ENCODE measurements at regions not wholly inside any gene's neighbourhood (a gene's known extent, or its start where the extent isn't known, plus 50 kb on each side); places are given as distances from the start of the nearest gene placed in this dataset.
A peak's percentile ranks its signal among the peaks of the same experiment; 100 is the strongest.

DNA sequence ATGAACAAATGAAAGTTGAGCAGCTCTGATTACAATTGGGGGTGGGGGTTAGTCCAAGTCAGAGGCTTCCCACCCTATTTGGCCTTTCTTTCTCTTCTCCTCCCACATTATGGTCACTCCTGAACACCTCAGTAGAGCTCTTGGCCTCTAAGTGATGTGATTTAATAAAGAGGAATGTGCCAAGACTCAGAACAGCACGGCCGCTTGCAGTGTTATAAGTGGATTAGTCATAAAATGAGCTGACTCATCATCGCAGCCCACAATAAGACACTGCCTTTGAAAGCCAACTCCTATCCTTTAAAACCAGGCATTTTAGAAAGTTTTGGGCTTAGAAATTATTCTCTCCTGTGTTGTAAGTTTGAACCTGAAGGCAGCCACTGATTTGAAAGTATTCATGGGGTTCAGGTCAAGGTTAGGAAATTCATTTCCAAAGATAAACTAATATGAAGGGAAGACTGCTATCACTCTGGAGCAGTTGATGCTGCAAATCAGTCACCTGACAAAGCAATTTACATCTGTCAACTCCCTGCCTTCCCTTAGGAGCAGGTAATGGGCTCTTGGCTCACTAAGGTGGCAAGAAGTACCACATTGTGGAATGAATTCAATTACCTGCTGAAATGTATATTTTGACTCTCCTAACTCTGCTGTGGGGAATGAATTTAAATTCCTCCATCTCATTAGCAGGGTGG, 283.6 kb upstream of the NMUR2 start:
- no peaks in the 10 kb centered on the region for H3K27me3 Mint-ChIP-seq (ENCODE audit: insufficient read depth)
- no peaks in the 10 kb centered on the region for H3K4me1 ChIP-seq (ENCODE audit: control insufficient read depth, insufficient read depth, low read length)
- H3K4me3 ChIP-seq (ENCODE audit: low read length), result no peak overlapping the region
- no peak overlapping the region for H3K9ac ChIP-seq (ENCODE audit: extremely low read depth, low read length, poor library complexity, severe bottlenecking)
- H3K9me3 ChIP-seq (ENCODE audit: control insufficient read depth, low read length), result peaks cover 48% of the 10 kb centered on the region
- peaks cover 4% of the 10 kb centered on the region for H3K4me1 Mint-ChIP-seq
- H3K36me3 ChIP-seq (ENCODE audit: control insufficient read depth, insufficient read depth, low read length), result no peaks in the 10 kb centered on the region
- TF ChIP-seq, protein P1, sequence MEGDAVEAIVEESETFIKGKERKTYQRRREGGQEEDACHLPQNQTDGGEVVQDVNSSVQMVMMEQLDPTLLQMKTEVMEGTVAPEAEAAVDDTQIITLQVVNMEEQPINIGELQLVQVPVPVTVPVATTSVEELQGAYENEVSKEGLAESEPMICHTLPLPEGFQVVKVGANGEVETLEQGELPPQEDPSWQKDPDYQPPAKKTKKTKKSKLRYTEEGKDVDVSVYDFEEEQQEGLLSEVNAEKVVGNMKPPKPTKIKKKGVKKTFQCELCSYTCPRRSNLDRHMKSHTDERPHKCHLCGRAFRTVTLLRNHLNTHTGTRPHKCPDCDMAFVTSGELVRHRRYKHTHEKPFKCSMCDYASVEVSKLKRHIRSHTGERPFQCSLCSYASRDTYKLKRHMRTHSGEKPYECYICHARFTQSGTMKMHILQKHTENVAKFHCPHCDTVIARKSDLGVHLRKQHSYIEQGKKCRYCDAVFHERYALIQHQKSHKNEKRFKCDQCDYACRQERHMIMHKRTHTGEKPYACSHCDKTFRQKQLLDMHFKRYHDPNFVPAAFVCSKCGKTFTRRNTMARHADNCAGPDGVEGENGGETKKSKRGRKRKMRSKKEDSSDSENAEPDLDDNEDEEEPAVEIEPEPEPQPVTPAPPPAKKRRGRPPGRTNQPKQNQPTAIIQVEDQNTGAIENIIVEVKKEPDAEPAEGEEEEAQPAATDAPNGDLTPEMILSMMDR (conservative IDR thresholded peaks at IDR 0.05), result no peak
- DNase-seq, result no peak
- H3K4me3 Mint-ChIP-seq, result no peak overlapping the region
- H3K27me3 ChIP-seq (ENCODE audit: control insufficient read depth, insufficient read depth, low read length, poor library complexity, severe bottlenecking), result no peaks in the 10 kb centered on the region
- no peak overlapping the region for H3K27ac ChIP-seq (ENCODE audit: low read depth, low read length)
- H3K9me3 Mint-ChIP-seq, result peaks cover 23% of the 10 kb centered on the region
- H3K27ac Mint-ChIP-seq, result no peak overlapping the region
- 91 to 100% methylated on average over 3 of the region's 3 CpGs for WGBS, 2 experiments (ENCODE audit: insufficient coverage in 1 of 2, insufficient read length in 1 of 2)
- H3K36me3 Mint-ChIP-seq (ENCODE audit: low read depth), result no peaks in the 10 kb centered on the region

DNA sequence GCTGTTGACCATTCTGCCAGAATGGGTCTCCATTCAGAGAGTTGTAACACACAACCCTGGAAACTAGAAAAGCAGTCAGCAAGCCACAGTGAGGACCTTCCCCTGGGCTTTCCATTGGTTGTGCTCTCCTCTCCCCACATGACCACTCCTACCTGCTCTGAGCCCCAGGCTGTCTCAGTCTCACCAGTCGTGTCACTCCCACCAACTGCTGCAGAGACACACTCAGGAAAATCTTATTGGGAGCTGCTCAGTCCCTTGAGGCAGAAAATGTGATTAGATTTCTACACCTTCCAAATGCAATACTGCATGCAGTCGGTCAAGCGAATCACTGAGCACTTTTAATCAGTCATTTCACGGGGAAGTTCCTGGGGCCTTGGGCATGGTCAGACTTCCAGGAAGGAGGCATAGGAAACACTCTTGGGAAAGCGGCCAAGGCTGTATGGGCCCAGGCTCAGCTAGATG, 284.2 kb upstream of the NMUR2 start:
- Mint-ChIP-seq H3K4me1 (peaks cover 4% of the 10 kb centered on the region), H3K27me3 (ENCODE audit: insufficient read depth) (no peaks in the 10 kb centered on the region), H3K4me3 (no peak overlapping the region), H3K36me3 (ENCODE audit: low read depth) (no peaks in the 10 kb centered on the region), H3K9me3 (peaks cover 23% of the 10 kb centered on the region), H3K27ac (no peak overlapping the region)
- Histone ChIP-seq H3K36me3 (ENCODE audit: control insufficient read depth, insufficient read depth, low read length) (no peaks in the 10 kb centered on the region), H3K27me3 (ENCODE audit: control insufficient read depth, insufficient read depth, low read length, poor library complexity, severe bottlenecking) (no peaks in the 10 kb centered on the region), H3K4me1 (ENCODE audit: control insufficient read depth, insufficient read depth, low read length) (no peaks in the 10 kb centered on the region), H3K27ac (ENCODE audit: low read depth, low read length) (no peak overlapping the region), H3K9me3 (ENCODE audit: control insufficient read depth, low read length) (peaks cover 43% of the 10 kb centered on the region), H3K4me3 (ENCODE audit: low read length) (no peak overlapping the region), H3K9ac (ENCODE audit: extremely low read depth, low read length, poor library complexity, severe bottlenecking) (no peak overlapping the region)
- TF ChIP-seq, protein P1 (conservative IDR thresholded peaks at IDR 0.05), result no peak
- peak; percentile 57 for DNase-seq
- 83 to 89% methylated on average over 5 of the region's 5 CpGs for WGBS, 2 experiments (ENCODE audit: insufficient coverage in 1 of 2, insufficient read length in 1 of 2)

DNA sequence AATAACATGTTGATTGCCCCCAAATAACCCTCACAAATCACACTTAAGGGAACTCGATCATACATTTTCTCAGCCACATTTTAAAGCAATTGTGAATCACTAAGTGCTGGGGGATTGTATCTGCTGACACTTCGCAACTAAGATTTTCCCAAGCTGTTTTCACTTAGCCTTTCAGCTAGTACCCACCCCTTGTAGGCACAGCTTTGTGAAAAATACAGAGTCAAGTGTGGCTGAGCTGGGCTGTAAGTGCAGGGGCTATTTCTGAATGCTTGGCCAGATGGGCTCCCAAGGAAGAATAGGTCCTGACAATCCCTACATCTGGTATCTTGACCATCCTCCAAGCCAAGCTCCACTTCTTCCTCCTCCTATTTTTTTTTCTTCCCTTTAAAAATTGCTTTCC, 289.2 kb upstream of the NMUR2 start:
- H3K36me3 ChIP-seq (ENCODE audit: control insufficient read depth, insufficient read depth, low read length), result no peaks in the 10 kb centered on the region
- 47 to 50% methylated on average over 2 of the region's 2 CpGs for WGBS, 2 experiments (ENCODE audit: insufficient coverage in 1 of 2, insufficient read length in 1 of 2)
- no peaks in the 10 kb centered on the region for H3K27me3 ChIP-seq (ENCODE audit: control insufficient read depth, insufficient read depth, low read length, poor library complexity, severe bottlenecking)
- TF ChIP-seq, protein P1 (conservative IDR thresholded peaks at IDR 0.05), result no peak
- Mint-ChIP-seq H3K4me1 (peaks cover 1% of the 10 kb centered on the region), H3K27ac (no peak overlapping the region), H3K27me3 (ENCODE audit: insufficient read depth) (no peaks in the 10 kb centered on the region), H3K9me3 (peaks cover 6% of the 10 kb centered on the region), H3K4me3 (no peak overlapping the region), H3K36me3 (ENCODE audit: low read depth) (no peaks in the 10 kb centered on the region)
- no peak overlapping the region for H3K9ac ChIP-seq (ENCODE audit: extremely low read depth, low read length, poor library complexity, severe bottlenecking)
- no peak for DNase-seq
- H3K4me1 ChIP-seq (ENCODE audit: control insufficient read depth, insufficient read depth, low read length), result no peaks in the 10 kb centered on the region
- H3K27ac ChIP-seq (ENCODE audit: low read depth, low read length), result no peak overlapping the region
- H3K4me3 ChIP-seq (ENCODE audit: low read length), result no peak overlapping the region
- H3K9me3 ChIP-seq (ENCODE audit: control insufficient read depth, low read length), result peaks cover 11% of the 10 kb centered on the region

Measured in endodermal cell (in vitro differentiated cells).